Activated T-cell treated with anti-CD3 and anti-CD28 coated beads for 4 hours (primary cell): ENCODE measurements at regions not wholly inside any gene's neighbourhood (a gene's known extent, or its start where the extent isn't known, plus 50 kb on each side); places are given as distances from the start of the nearest gene placed in this dataset.
"Not testable (repeated sequence)": the region's sequence is repeated elsewhere in the genome, so short reads cannot be mapped to it uniquely, and the experiment has no call there.

ENCODE experiments used
- DNase-seq: peaks from one replicate; pipeline ENCODE4 v3.0.0-alpha.2; 2020

GRCh38 chr4:154164931-154165839 is 326.4 kb downstream of the DCHS2 start:
- no peak for DNase-seq

GRCh38 chr4:154160519-154161301 is 330.9 kb downstream of the DCHS2 start:
- DNase-seq = no peak

- DNase-seq = no peak
Measured at GRCh38 chr4:154158361-154159155, 333.0 kb downstream of the DCHS2 start.

GRCh38 chr4:154152546-154152945 is 339.1 kb downstream of the DCHS2 start:
- no peak for DNase-seq

GRCh38 chr4:154149236-154149635 is 342.4 kb downstream of the DCHS2 start:
- not testable (repeated sequence) for DNase-seq

- no peak for DNase-seq
Measured at GRCh38 chr4:154143720-154144119, 347.9 kb downstream of the DCHS2 start.

GRCh38 chr4:154142664-154143063 is 348.9 kb downstream of the DCHS2 start:
- no peak for DNase-seq

- DNase-seq = no peak
Measured at GRCh38 chr4:154140869-154141268, 350.7 kb downstream of the DCHS2 start.

- no peak for DNase-seq
Measured at GRCh38 chr4:154137320-154137905, 348.5 kb upstream of the SFRP2 start.

GRCh38 chr4:154135576-154135975 is 346.7 kb upstream of the SFRP2 start:
- DNase-seq = no peak

- DNase-seq = no peak
Measured at GRCh38 chr4:154132406-154132805, 343.5 kb upstream of the SFRP2 start.

GRCh38 chr4:154126276-154126675 is 337.4 kb upstream of the SFRP2 start:
- no peak for DNase-seq

- no peak for DNase-seq
Measured at GRCh38 chr4:154125340-154125739, 336.5 kb upstream of the SFRP2 start.

GRCh38 chr4:154124539-154125255 is 335.8 kb upstream of the SFRP2 start:
- no peak for DNase-seq

GRCh38 chr4:154123897-154124296 is 335.0 kb upstream of the SFRP2 start:
- no peak for DNase-seq

GRCh38 chr4:154120690-154121345 is 331.9 kb upstream of the SFRP2 start:
- no peak for DNase-seq

- no peak for DNase-seq
Measured at GRCh38 chr4:154120006-154120676, 331.3 kb upstream of the SFRP2 start.

GRCh38 chr4:154119317-154119716 is 330.4 kb upstream of the SFRP2 start:
- no peak for DNase-seq

GRCh38 chr4:154117726-154118125 is 328.8 kb upstream of the SFRP2 start:
- DNase-seq = not testable (repeated sequence)

GRCh38 chr4:154107337-154107736 is 318.5 kb upstream of the SFRP2 start:
- no peak for DNase-seq

GRCh38 chr4:154088741-154089140 is 299.9 kb upstream of the SFRP2 start:
- no peak for DNase-seq
